ENCODE measurements at regions not wholly inside any gene's neighbourhood (a gene's known extent, or its start where the extent isn't known, plus 50 kb on each side); places are given as distances from the start of the nearest gene placed in this dataset.

- Histone ChIP-seq H3K9me3 (ENCODE audit: control insufficient read depth, insufficient read depth, low read length) (0 out of 2 replicates have a peak, but pooled peaks cover 3% of the 10 kb centered on the region), H3K27me3 (ENCODE audit: control insufficient read depth, low read length) (no peaks in the 10 kb centered on the region), H3K9me2 (replicated peaks; ENCODE audit: control insufficient read depth, low read length) (no peaks in the 10 kb centered on the region), H3K4me1 (ENCODE audit: control insufficient read depth, low read length) (no peaks in the 10 kb centered on the region), H3F3A (ENCODE audit: control insufficient read depth, insufficient read depth) (no peaks in the 10 kb centered on the region), H3K27ac (ENCODE audit: low read depth, low read length) (no peak overlapping the region), H4K20me1 (ENCODE audit: control insufficient read depth, insufficient read depth, low read depth, low read length) (no peaks in the 10 kb centered on the region), H3K79me2 (ENCODE audit: control insufficient read depth, low read length) (no peaks in the 10 kb centered on the region), H3K4me2 (ENCODE audit: low read length) (no peak overlapping the region), H3K36me3 (ENCODE audit: control insufficient read depth, low read length) (no peaks in the 10 kb centered on the region), H3K4me3 (ENCODE audit: low read length) (no peak overlapping the region)
- TF ChIP-seq EZH2phosphoT487 (IDR thresholded peaks at IDR 0.05; ENCODE audit: borderline replicate concordance, low read length): no peak
- TF ChIP-seq, protein P1, sequence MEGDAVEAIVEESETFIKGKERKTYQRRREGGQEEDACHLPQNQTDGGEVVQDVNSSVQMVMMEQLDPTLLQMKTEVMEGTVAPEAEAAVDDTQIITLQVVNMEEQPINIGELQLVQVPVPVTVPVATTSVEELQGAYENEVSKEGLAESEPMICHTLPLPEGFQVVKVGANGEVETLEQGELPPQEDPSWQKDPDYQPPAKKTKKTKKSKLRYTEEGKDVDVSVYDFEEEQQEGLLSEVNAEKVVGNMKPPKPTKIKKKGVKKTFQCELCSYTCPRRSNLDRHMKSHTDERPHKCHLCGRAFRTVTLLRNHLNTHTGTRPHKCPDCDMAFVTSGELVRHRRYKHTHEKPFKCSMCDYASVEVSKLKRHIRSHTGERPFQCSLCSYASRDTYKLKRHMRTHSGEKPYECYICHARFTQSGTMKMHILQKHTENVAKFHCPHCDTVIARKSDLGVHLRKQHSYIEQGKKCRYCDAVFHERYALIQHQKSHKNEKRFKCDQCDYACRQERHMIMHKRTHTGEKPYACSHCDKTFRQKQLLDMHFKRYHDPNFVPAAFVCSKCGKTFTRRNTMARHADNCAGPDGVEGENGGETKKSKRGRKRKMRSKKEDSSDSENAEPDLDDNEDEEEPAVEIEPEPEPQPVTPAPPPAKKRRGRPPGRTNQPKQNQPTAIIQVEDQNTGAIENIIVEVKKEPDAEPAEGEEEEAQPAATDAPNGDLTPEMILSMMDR (IDR thresholded peaks at IDR 0.05; ENCODE audit: low read depth, low read length, poor library complexity, severe bottlenecking): no peak
Measured at GRCh38 chr10:4101918-4102654, 317.1 kb upstream of the KLF6 start.

DNA sequence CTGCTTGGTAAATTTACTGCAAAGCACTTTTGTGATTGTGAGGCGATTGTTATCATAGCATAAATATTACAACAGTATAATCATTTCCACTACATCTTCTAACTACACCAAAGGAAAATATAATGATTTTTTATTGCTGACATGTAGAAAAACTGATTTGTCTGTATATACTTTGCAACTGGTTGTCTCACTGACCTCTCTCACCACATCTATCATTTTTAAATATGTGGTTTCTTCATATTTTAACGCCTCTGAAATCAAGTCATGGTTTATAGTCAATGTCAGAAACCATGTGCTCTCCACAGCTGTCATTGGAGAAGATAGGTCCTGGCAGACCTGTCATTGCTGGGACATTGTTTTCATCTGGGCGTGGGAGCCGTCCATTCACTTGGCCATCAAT, 315.4 kb upstream of the KLF6 start:
- no peaks in the 10 kb centered on the region for H4K20me1 ChIP-seq (ENCODE audit: control insufficient read depth, insufficient read depth, low read depth, low read length)
- H3K27ac ChIP-seq (ENCODE audit: low read depth, low read length): no peak overlapping the region
- H3K79me2 ChIP-seq (ENCODE audit: control insufficient read depth, low read length): no peaks in the 10 kb centered on the region
- H3F3A ChIP-seq (ENCODE audit: control insufficient read depth, insufficient read depth): no peaks in the 10 kb centered on the region
- 0 out of 2 replicates have a peak, but pooled peaks cover 3% of the 10 kb centered on the region for H3K9me3 ChIP-seq (ENCODE audit: control insufficient read depth, insufficient read depth, low read length)
- no peaks in the 10 kb centered on the region for H3K9me2 ChIP-seq (replicated peaks; ENCODE audit: control insufficient read depth, low read length)
- no peaks in the 10 kb centered on the region for H3K4me1 ChIP-seq (ENCODE audit: control insufficient read depth, low read length)
- TF ChIP-seq, protein P1 (IDR thresholded peaks at IDR 0.05; ENCODE audit: low read depth, low read length, poor library complexity, severe bottlenecking): no peak
- TF ChIP-seq EZH2phosphoT487 (IDR thresholded peaks at IDR 0.05; ENCODE audit: borderline replicate concordance, low read length): no peak
- no peak overlapping the region for H3K4me3 ChIP-seq (ENCODE audit: low read length)
- H3K27me3 ChIP-seq (ENCODE audit: control insufficient read depth, low read length): no peaks in the 10 kb centered on the region
- H3K36me3 ChIP-seq (ENCODE audit: control insufficient read depth, low read length): no peaks in the 10 kb centered on the region
- H3K4me2 ChIP-seq (ENCODE audit: low read length): no peak overlapping the region

DNA sequence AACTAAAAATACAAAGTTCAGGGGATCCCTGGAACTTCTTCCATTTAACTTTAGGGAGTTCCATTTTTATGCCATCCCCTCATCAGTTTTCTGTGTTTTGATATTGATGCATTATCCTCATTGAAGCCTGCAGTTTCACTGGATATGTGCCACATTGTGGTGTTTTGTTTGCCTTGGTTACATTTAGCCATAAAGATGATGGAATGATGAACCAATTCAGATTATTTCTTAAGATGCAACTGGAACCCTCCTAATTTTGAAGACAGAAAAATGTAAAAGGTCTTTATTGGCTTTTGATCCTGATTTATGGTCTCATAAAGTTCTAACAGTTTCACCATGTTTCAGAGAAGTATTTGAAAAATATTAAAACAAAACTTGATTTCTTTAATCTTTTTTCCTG, 314.2 kb upstream of the KLF6 start:
- Histone ChIP-seq H3K9me3 (ENCODE audit: control insufficient read depth, insufficient read depth, low read length) (no peaks in the 10 kb centered on the region), H3K9me2 (replicated peaks; ENCODE audit: control insufficient read depth, low read length) (no peaks in the 10 kb centered on the region), H3F3A (ENCODE audit: control insufficient read depth, insufficient read depth) (no peaks in the 10 kb centered on the region), H3K27me3 (ENCODE audit: control insufficient read depth, low read length) (no peaks in the 10 kb centered on the region), H3K4me3 (ENCODE audit: low read length) (no peak overlapping the region), H4K20me1 (ENCODE audit: control insufficient read depth, insufficient read depth, low read depth, low read length) (no peaks in the 10 kb centered on the region), H3K4me2 (ENCODE audit: low read length) (no peak overlapping the region), H3K4me1 (ENCODE audit: control insufficient read depth, low read length) (no peaks in the 10 kb centered on the region), H3K36me3 (ENCODE audit: control insufficient read depth, low read length) (no peaks in the 10 kb centered on the region), H3K79me2 (ENCODE audit: control insufficient read depth, low read length) (no peaks in the 10 kb centered on the region), H3K27ac (ENCODE audit: low read depth, low read length) (no peak overlapping the region)
- TF ChIP-seq, protein P1 (IDR thresholded peaks at IDR 0.05; ENCODE audit: low read depth, low read length, poor library complexity, severe bottlenecking): no peak
- no peak for TF ChIP-seq EZH2phosphoT487 (IDR thresholded peaks at IDR 0.05; ENCODE audit: borderline replicate concordance, low read length)
